ENCODE measurements at regions not wholly inside any gene's neighbourhood (a gene's known extent, or its start where the extent isn't known, plus 50 kb on each side); places are given as distances from the start of the nearest gene placed in this dataset.
"Not testable (repeated sequence)": the region's sequence is repeated elsewhere in the genome, so short reads cannot be mapped to it uniquely, and the experiment has no call there.

DNA sequence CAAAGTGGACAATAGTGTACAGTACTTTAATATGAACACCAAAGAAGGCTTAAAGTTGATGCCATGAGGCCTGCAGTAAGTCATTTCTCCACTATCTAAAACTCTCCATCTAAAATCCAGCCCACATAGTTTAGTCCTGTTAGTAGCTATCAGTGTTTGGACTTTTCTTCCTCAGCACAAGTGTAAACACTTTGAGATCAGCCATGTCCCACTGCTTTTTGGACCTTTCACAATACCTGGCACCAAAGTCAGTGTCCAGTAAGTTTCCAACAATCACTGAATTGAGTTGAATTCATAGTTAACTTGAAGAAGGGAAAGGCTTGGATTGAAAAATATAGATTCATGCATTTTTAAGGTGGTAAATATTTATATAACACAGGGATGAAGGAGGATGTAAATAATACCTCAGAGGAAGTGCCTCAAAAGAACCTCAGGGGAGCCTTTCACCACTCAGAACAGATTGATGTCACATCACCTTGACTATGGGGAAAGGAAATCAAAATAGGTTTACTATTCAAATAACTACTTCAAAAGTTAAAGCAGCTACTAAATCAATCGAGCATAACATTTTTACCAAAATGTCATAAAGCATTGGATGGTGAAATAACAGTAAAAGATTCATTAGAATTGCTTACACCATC lies 76.7 kb downstream of the FTHL17 start:
- no peaks in the 10 kb centered on the region for H3K27me3 Mint-ChIP-seq
- H3K9me3 Mint-ChIP-seq = no peaks in the 10 kb centered on the region
- H3K27ac Mint-ChIP-seq = no peak overlapping the region
- no peak for DNase-seq (ENCODE audit: extremely low spot score, unreplicated experiment)
- H3K4me3 Mint-ChIP-seq = no peak overlapping the region
- H3K4me1 Mint-ChIP-seq (ENCODE audit: unreplicated experiment) = no peaks in the 10 kb centered on the region
- H3K36me3 Mint-ChIP-seq = no peaks in the 10 kb centered on the region
- TF ChIP-seq CTCF (conservative IDR thresholded peaks at IDR 0.05) = no peak

DNA sequence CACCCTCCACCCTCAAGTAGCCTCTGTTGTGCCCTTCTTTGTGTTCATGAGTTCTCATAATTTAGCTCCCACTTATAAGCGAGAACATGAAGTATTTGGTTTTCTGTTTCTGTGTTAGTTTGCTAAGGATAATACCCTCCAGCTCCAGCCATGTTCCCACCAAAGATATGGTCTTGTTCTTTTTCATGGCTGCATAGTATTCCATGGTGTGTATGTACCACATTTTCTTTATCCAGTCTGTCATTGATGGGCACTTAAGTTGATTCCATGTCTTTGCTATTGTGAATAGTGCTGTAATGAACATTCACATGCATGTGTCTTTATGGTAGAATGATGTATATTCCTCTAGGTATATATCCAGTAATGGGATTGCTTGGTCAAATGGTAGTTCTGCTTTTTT lies 77.8 kb downstream of the FTHL17 start:
- H3K27me3 Mint-ChIP-seq; H3K36me3 Mint-ChIP-seq; H3K9me3 Mint-ChIP-seq; H3K27ac Mint-ChIP-seq; H3K4me3 Mint-ChIP-seq; DNase-seq (ENCODE audit: extremely low spot score, unreplicated experiment); H3K4me1 Mint-ChIP-seq (ENCODE audit: unreplicated experiment): not testable (repeated sequence)

DNA sequence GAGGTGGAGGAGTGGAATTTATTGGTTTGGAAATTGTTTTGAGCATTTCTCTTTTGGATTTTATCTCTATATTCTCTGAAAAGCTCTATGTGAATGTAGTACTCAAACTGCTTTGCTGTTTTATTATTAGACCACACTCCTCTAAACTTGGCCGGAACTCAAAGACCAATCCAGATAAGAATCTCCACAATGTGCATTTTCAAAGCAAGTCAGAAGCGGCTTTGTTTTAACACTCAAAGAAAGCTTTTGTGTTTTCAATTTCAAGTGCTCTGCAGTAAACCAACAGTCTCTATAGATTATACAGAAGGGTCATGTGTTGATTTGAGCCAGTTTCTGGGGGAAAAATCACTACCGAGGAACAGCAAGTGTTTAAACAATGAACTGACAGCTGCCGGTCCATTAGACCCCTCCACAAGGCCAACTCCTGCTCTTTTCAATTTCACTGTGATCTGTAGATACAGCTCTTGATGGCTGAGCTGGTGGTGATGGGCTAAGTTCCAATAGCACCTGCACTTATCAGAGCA lies 79.4 kb downstream of the FTHL17 start:
- H3K4me3 Mint-ChIP-seq = no peak overlapping the region
- no peak for TF ChIP-seq CTCF (conservative IDR thresholded peaks at IDR 0.05)
- H3K27ac Mint-ChIP-seq = no peak overlapping the region
- no peak for DNase-seq (ENCODE audit: extremely low spot score, unreplicated experiment)
- H3K27me3 Mint-ChIP-seq = no peaks in the 10 kb centered on the region
- H3K9me3 Mint-ChIP-seq = no peaks in the 10 kb centered on the region
- H3K4me1 Mint-ChIP-seq (ENCODE audit: unreplicated experiment) = no peaks in the 10 kb centered on the region
- H3K36me3 Mint-ChIP-seq = no peaks in the 10 kb centered on the region

- Mint-ChIP-seq H3K27ac (no peak overlapping the region), H3K9me3 (no peaks in the 10 kb centered on the region)
Measured at GRCh38 chrX:30990361-30990760, 81.5 kb downstream of the FTHL17 start.

GRCh38 chrX:30982467-30982866 lies 89.4 kb downstream of the FTHL17 start:
- no peak overlapping the region for H3K4me3 Mint-ChIP-seq
- H3K9me3 Mint-ChIP-seq = peaks cover 5% of the 10 kb centered on the region
- DNase-seq (ENCODE audit: extremely low spot score, unreplicated experiment) = no peak
- no peak for TF ChIP-seq CTCF (conservative IDR thresholded peaks at IDR 0.05)
- H3K4me1 Mint-ChIP-seq (ENCODE audit: unreplicated experiment) = no peaks in the 10 kb centered on the region
- H3K36me3 Mint-ChIP-seq = no peaks in the 10 kb centered on the region
- H3K27me3 Mint-ChIP-seq = peaks cover 10% of the 10 kb centered on the region
- no peak overlapping the region for H3K27ac Mint-ChIP-seq

More at GRCh38 chrX:30990361-30990760, 81.5 kb downstream of the FTHL17 start:
- Mint-ChIP-seq H3K4me1 (ENCODE audit: unreplicated experiment) (no peaks in the 10 kb centered on the region), H3K27me3 (peaks cover 4% of the 10 kb centered on the region), H3K36me3 (no peaks in the 10 kb centered on the region), H3K4me3 (no peak overlapping the region)
- no peak for DNase-seq (ENCODE audit: extremely low spot score, unreplicated experiment)
- no peak for TF ChIP-seq CTCF (conservative IDR thresholded peaks at IDR 0.05)

- TF ChIP-seq CTCF (conservative IDR thresholded peaks at IDR 0.05) = no peak
- Mint-ChIP-seq H3K27ac (no peak overlapping the region), H3K4me1 (ENCODE audit: unreplicated experiment) (no peaks in the 10 kb centered on the region), H3K9me3 (peaks cover 5% of the 10 kb centered on the region), H3K27me3 (peaks cover 10% of the 10 kb centered on the region), H3K4me3 (no peak overlapping the region), H3K36me3 (no peaks in the 10 kb centered on the region)
- no peak for DNase-seq (ENCODE audit: extremely low spot score, unreplicated experiment)
Measured at GRCh38 chrX:30981968-30982367, 89.9 kb downstream of the FTHL17 start.

Measured in type B pancreatic cell (in vitro differentiated cells).